ENCODE measurements at regions not wholly inside any gene's neighbourhood (a gene's known extent, or its start where the extent isn't known, plus 50 kb on each side); places are given as distances from the start of the nearest gene placed in this dataset.
"Not testable (repeated sequence)": the region's sequence is repeated elsewhere in the genome, so short reads cannot be mapped to it uniquely, and the experiment has no call there.

DNA sequence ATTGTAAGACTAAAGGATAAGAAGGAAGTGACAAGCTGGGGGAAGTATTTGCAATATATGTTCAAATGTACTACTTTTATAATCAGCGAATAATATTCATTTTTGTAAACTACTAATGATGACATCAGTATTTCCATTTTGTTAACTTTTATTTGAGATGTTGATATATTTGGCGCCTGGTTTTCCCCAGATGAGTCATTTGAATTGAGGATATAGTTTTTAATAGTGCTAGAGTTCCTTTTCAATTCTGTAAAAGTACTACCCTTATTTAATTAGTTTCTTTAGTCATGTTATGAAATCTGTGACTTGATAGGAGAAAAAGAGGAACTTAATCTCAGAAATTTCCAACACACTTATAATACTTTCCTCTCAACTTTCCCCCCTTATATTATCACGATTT lies 495.3 kb downstream of the IRS1 start:
- no peak for DNase-seq (ENCODE audit: extremely low read depth in 1 of 2, low read depth in 1 of 2)

DNA sequence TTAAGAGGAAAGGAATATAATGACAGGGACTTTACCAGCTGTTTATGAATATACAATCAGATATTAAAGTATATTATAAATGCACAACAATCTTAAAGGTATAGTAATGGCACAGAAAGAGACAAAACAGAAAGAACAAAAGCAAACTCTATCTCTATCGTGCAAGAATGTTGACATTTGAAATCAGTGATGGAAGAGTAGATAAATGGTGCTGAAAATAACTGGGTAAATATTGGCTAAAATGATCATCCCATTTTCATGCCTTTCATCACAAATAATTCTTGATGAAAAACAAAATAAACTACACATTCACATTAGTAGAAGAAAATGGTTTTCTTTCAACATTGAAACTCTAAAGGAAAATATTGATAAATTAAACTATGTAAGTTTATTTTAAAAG lies 495.9 kb downstream of the IRS1 start:
- no peak for DNase-seq (ENCODE audit: extremely low read depth in 1 of 2, low read depth in 1 of 2)

DNA sequence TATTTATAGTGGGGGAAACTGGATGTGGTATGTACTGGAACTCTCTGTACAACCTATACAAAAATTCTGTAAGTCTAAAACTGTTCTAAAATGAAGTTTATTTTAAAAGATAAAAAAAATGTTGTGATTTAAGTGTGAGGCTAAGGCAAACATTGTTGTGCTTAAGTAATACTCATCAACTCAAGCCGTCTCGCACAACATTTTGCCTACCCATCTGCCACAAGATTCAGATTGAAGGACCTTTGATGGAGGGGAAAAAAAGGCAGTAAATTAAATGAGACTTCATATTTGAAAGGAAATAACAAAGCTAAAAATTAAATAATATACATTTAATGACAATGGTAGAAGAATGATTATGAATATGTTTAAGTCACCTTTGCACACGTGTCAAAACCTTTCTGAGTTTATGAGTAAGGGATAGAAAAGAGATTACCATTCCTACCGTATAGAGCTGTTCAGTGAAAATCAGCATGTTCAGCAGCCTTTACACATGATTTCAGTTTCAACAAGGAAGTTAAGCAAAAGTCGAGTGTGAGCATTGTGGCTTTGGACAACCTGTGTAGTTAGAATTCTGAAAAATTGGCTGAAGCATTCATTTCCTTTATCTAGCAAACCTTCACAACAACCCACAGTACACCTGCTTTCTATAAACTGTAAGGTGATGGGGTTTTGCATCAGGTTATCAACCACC lies 499.3 kb downstream of the IRS1 start:
- DNase-seq (ENCODE audit: extremely low read depth in 1 of 2, low read depth in 1 of 2), result no peak

DNA sequence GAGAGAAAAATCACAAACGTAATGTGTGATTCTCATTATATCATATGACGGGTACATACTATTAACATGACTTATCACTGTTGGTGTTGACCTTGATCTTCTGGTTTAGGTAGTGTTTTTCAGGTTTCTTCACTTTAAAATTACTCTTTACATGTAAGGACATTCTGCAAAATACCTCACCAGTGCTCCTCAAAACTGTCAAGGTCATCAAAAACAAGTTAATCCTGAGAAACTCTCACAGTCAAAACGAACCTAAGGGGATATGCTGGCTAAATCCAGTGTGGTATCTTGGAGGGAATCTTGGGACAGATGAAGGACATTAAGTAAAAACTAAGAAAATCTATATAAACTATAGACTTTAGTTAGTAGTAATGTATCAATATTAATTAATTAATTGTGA lies 499.8 kb downstream of the IRS1 start:
- DNase-seq (ENCODE audit: extremely low read depth in 1 of 2, low read depth in 1 of 2), result no peak

DNA sequence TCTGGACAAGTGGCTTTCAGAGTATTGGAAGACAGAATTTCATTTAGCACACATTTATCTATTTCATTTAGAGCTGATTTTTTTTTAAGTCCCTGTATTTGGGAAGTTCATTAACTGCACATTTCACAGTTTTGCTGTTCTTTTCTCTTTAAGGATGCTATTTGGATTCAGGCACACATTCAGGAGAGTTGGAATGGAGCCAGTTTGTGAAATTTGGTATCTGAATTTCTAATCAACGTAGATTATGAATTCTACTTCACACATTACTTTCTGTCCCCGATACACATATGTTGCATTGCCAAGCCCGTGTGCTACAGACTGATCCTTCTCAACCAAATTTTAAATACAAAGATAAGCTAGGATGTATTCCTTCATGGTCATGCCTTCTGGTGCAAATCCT lies 503.9 kb downstream of the IRS1 start:
- DNase-seq (ENCODE audit: extremely low read depth in 1 of 2, low read depth in 1 of 2), result no peak

DNA sequence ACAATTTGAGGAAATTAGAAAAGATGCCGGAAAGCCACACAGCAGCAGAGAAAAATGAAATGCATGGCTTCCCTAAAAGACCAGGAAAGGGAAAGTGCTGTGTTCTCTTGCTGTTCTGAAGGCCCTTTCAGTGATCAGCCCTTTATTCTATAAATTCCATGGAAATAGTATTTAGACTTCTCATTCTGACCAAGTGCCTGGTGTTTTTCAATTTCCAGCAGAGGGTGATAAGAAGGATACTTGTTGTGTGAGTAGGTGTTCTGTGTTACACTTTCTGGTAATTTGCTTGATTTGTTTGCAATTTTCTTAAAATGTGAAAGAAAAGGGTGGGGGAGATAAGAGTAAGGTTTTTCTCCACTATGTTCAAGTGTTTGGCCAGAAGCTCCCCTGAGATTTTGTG lies 504.5 kb downstream of the IRS1 start:
- DNase-seq (ENCODE audit: extremely low read depth in 1 of 2, low read depth in 1 of 2), result no peak

DNA sequence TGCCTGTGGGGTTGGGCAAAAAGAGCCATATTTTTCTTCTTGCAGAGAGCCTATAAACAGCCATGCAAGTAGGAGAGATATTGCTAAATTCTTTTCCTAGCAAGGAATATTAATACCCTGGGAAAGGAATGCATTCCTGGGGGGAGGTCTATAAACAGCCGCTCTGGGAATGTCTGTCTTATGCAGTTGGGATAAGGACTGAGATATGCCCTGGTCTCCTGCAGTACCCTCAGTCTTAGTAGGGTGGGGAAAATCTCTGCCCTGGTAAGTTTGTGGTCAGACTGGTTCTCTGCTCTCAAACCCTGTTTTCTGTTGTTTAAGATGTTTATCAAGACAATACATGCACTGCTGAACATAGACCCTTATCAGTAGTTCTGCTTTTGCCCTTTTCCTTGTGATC lies 508.3 kb downstream of the IRS1 start:
- not testable (repeated sequence) for DNase-seq (ENCODE audit: extremely low read depth in 1 of 2, low read depth in 1 of 2)

DNA sequence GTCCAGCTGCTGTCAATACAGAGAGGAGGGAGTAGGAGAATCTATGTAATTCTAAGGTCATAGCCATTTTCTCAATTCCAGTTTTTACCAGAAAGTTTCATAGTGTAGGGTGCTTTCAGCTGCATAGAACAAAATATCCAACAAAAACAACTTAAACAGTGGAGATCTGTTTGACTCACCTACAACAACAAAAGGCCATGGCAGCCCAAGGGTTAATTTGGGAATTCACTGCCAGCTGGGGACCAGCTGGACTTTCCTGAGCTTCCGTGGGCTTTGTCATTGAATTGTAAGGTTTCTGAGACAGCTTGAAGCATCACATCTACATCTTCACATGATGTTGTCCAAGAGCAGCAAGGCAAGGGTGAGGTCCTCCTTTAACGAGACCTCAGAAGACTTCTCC lies 512.7 kb downstream of the IRS1 start:
- DNase-seq (ENCODE audit: extremely low read depth in 1 of 2, low read depth in 1 of 2), result no peak

DNA sequence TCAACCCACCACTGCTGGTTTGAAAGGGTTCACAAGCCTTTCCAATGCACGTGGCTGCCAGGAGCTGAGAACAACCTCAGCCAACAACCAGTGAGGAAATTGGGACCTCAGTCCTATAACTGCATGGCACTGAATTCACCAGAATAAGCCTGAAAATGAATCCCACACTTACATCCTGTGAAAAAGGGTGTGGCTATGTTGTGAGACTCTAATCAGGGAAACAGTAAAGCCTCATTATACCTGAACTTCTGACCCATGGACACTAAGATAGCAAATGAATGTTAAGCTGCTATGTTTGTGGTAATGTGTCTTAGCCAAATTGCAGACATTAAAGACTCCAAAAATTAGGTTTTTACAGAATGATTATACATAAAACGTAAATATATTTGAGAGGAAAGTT lies 515.8 kb downstream of the IRS1 start:
- DNase-seq (ENCODE audit: extremely low read depth in 1 of 2, low read depth in 1 of 2), result no peak

DNA sequence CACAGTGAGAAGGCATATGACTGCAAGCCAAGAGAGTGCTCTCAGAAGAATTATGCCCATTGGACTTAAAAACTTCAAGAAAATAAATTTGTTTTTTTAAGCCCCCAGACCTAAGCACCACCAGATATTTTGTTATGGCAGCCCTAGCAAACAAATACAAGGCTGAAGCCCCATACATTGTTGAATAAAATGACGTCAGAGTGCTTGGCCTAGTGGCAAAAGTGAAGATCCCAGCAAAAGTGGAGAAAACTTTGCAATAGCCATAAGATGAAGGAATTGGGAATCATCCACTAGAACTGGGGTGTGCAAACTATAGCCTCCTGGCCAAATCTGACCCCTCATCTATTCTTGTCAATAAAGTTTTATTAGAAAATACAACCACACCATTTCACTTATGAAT lies 517.5 kb downstream of the IRS1 start:
- no peak for DNase-seq (ENCODE audit: extremely low read depth in 1 of 2, low read depth in 1 of 2)

DNA sequence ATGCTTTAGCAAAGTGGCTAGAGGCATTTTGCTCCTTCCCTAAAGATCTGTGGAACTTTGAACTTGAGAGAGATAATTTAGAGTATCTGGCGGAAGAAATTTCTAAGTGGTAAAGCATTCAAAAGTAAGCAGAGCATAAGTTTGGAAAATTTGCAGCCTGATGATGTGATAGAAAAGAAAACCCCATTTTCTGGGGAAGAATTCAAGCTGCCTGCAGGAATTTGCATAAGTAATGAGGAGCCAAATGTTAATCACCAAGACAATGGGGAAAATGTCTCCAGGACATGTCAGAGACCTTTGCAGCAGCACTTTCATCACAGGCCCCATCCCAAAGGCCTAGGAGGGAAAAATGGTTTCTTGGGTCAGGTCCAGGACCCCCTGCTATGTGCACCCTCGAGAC lies 519.5 kb downstream of the IRS1 start:
- not testable (repeated sequence) for DNase-seq (ENCODE audit: extremely low read depth in 1 of 2, low read depth in 1 of 2)

DNA sequence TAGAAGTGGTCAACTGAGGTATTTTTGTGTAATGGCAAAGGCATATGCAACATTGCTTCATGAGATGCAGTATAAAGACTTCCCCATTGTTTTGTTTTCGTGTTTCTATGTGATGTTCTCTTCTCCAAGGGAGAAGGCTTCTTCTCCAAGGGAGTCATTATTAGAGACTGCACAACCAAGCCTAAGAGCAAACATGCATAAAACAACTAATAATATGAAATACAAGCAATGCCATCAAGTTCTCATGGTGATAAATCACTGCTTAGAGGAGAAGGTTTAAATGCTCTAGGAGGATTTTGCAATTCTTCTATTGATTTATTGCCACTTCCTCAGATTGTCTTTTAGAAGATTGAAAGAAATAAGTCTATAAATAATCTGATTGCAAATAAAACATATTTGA lies 524.4 kb downstream of the IRS1 start:
- no peak for DNase-seq (ENCODE audit: extremely low read depth in 1 of 2, low read depth in 1 of 2)

DNA sequence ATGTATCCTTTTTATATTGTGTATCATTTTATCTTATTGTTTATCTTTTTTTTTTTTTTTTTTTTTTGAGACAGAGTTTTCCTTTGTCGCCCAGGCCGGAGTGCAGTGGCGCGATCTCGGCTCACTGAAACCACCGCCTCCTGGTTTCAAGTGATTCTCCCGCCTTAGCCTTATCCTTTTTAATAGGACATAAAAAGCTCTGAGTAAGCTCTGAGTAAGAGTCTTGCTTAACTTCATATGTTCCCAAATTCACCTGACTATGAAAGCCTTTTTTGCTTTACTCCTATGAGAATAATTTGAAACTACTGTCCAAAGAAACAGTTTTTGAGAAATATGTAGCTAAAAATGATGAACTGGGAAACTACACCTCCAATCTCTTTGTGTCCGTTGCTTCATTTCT lies 525.5 kb downstream of the IRS1 start:
- no peak for DNase-seq (ENCODE audit: extremely low read depth in 1 of 2, low read depth in 1 of 2)

DNA sequence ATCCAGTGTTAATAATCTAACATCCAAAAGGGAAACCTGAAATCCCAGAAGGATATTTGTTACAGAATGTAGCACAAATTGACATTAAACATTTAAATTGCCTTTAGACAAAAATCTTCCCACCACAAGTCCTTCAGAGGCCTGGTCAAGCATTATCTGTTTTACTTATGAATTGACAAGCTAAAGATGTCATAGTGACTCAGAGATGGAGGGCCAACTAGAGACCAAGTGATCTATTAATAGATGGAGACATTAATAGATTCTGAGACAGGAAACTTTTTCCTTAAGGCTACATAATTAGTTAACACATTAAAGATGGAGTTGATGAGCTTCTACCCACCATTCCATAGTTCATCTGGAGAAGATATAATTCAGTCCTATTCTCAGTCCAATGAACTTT lies 526.2 kb downstream of the IRS1 start:
- no peak for DNase-seq (ENCODE audit: extremely low read depth in 1 of 2, low read depth in 1 of 2)

DNA sequence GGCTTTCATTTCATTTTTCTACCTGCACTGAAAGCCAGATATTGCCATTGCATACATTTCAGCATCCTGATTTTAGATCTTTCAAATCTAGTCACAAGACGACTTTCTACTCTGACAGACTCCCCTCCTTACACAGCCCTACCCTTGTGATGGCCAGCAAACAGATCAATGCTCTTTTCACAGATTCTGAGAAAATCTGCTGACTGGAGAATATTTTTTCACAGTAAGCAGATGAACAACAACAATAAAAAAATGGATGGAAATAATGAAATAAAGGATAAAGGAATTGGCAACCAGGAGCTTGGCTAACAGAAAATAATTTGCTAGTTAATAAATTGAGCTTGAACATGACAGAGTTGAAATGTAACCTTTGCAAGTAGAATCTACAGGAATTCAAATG lies 527.2 kb downstream of the IRS1 start:
- DNase-seq (ENCODE audit: extremely low read depth in 1 of 2, low read depth in 1 of 2), result no peak

DNA sequence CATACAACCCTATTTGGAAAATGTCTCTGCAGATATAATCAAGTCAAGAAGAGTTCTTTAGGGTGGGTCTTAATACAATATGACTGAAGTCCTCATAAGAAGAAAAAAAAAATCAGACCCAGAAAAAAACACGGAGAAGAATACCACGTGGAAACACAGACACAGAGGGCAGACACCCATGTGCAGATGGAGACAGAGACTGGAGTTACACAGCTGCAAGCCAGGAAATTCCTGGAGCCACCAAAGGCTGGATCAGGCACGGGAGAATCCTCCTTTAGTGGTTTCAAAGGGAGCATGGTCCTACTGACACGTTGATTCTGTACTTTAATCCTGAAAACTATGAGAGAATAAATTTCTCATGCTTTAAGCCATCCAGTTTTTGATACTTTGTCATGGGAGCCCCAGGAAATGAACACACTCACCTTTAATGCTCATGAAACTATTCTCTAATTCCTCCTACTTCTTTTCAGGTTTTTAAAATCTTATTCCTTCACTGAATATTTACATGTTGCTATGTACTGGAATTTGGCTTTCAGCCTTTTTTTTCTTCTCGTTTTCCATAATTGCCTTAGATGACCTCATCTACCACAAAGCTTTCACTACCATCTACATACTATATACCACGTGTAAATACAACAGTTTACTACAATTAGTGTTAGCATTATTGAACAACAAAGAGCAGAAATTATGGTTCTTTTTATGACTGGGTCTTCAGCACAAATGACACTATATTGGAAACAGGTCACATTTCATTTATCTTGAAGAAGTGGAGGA lies 529.1 kb downstream of the IRS1 start:
- no peak for DNase-seq (ENCODE audit: extremely low read depth in 1 of 2, low read depth in 1 of 2)

DNA sequence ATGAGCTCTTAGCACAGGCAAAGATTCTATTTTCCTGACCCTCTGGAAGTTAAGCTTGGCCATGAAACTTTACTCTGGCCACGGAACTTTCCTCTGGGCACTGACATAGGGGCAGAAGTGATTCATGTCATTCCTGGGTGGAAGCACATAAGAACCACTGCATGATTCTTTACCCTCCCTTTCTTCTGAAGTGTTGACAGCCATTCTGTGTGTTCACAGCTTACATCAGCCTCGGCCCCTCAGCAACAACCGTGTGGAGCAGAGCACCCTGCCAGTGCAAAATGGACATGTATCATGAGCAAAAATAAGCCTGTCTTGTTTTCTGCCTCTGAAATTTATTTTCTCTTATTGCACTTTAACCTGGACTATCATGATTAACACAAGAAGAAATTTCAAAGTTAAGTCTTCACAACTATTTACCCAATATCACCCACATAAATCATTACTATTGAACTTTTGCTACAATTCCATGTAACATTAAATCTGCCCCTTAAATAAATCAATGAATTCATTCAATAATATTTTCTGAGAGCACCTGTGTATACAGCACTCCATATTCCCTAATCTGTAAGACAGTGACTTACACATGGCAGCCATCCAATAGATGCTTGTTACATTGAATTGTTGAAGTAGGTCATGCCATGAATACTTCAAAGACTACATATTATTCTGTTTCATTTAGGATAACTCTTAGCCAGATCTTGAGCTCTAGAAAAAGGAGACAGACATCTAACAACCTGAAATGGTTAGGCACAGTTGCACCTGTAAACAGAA lies 531.9 kb downstream of the IRS1 start:
- DNase-seq (ENCODE audit: extremely low read depth in 1 of 2, low read depth in 1 of 2), result no peak

DNA sequence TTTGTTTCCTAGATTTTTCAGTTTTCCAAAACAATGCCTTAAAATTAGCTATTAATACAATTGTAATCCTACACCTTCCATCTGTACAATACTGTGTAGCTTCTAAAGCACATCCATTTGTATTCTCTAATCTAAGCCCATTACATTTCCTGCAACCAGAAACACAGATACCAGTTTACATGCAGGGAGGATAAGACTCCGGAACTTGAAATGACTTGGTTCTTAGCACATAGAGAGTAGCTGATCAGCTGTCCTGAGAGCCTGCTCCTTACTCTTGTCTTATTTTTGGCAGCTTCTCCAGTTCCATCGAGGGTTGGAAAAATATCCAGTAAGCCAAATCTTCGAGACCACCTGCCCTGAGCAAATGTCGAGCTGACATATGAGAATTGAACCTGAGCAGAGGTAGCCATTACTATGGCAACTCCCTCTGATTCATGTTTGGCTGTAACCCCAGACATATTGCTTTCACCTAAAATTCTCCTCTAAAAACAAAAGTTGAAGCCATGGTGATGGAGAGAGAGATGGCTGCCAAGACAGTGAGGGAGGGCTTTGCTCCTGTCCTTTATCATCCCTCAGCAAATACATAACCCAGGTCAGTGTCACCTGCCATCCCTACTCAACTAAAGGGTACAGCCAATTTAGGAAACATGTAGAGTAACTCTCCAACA lies 542.8 kb downstream of the IRS1 start:
- no peak for DNase-seq (ENCODE audit: extremely low read depth in 1 of 2, low read depth in 1 of 2)

DNA sequence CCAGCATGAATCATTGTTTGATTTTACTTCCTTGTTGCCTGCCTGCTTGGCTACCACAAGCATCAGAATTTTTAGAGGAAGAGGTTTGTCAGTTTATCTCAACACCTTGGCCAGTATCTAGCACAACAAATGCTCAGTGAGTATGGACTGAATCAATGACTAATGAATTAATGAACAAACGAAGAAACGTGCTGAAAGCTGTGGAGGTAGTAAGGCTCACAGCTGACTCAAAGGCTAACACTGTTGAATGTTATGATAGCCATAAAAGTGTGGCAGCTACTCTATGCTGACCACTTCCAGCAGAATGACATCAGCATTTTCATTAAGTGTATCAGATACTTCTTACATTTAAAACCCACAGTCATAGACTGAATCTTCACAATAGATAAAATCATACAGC lies 543.4 kb downstream of the IRS1 start:
- no peak for DNase-seq (ENCODE audit: extremely low read depth in 1 of 2, low read depth in 1 of 2)

DNA sequence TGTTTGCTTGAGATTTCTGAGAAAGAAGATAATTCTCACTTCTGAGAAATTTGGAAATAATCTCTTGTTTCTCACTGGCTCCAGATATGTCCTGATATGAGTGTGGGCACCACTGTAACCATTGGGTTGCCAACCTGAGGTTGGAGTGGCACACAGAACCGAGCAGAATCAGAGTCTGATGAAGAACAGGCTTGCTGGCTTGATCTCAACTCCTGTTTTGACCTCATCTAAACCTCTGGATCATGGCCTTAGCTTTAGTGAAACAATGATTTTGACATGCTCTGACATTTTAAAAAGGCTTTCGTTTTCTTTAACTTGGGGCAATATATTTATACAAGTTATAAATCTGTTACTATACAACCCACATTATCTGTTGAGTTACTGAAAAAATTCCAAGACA lies 548.0 kb downstream of the IRS1 start:
- DNase-seq (ENCODE audit: extremely low read depth in 1 of 2, low read depth in 1 of 2), result no peak
